ENCODE measurements at regions not wholly inside any gene's neighbourhood (a gene's known extent, or its start where the extent isn't known, plus 50 kb on each side); places are given as distances from the start of the nearest gene placed in this dataset.

- Mint-ChIP-seq H3K27ac (no peak overlapping the region), H3K9me3 (ENCODE audit: insufficient read depth) (no peaks in the 10 kb centered on the region), H3K4me1 (no peaks in the 10 kb centered on the region), H3K4me3 (no peak overlapping the region), H3K27me3 (peaks cover 6% of the 10 kb centered on the region)
- TF ChIP-seq EZH2 (IDR thresholded peaks at IDR 0.05; ENCODE audit: borderline replicate concordance, insufficient read depth, low read depth, low read length, poor library complexity, severe bottlenecking) (no peak), CTCF (IDR thresholded peaks at IDR 0.05) (no peak)
- no peaks in the 10 kb centered on the region for H3K4me1 ChIP-seq (ENCODE audit: control insufficient read depth in 2 of 2, insufficient read depth in 2 of 2, low read length in 2 of 2)
- no peaks in the 10 kb centered on the region for H3K9me3 ChIP-seq (ENCODE audit: control extremely low read depth in 1 of 3, control insufficient read depth in 2 of 3, insufficient read depth in 1 of 3, low read length in 2 of 3)
- ChIA-PET CTCF (no interaction called here), POLR2A (no interaction called here)
- WGBS (ENCODE audit: insufficient coverage), result no CpG with 5 or more reads among the region's 3 CpGs
- H3K79me2 ChIP-seq (ENCODE audit: control insufficient read depth, insufficient read depth, low read length), result no peaks in the 10 kb centered on the region
- ATAC-seq (ENCODE audit: low read depth) (no peak), DNase-seq (no peak)
- H3K9ac ChIP-seq (ENCODE audit: low read length), result no peak overlapping the region
- H4K20me1 ChIP-seq (ENCODE audit: control insufficient read depth, insufficient read depth, low read length, poor library complexity, severe bottlenecking), result no peaks in the 10 kb centered on the region
- no peaks in the 10 kb centered on the region for H3K27me3 ChIP-seq (replicated peaks in 1 of 4; ENCODE audit: control extremely low read depth in 1 of 4, control insufficient read depth in 3 of 4, insufficient read depth in 4 of 4, low read length in 3 of 4)
- no peak overlapping the region for H2AFZ ChIP-seq (ENCODE audit: insufficient read depth, low read depth, low read length, poor library complexity, severe bottlenecking)
- intact Hi-C loops (cut with micrococcal nuclease), result no loop called here
- H3K4me2 ChIP-seq (replicated peaks; ENCODE audit: low read depth, low read length, poor library complexity, severe bottlenecking), result no peak overlapping the region
- H3K4me3 ChIP-seq (ENCODE audit: control extremely low read depth in 1 of 5, extremely low read depth in 1 of 5, insufficient read depth in 1 of 5, low read depth in 2 of 5, low read length in 4 of 5), result no peak overlapping the region
- H3K27ac ChIP-seq (ENCODE audit: low read length in 2 of 2), result no peak overlapping the region
- H3K36me3 ChIP-seq (replicated peaks in 1 of 2; ENCODE audit: control extremely low read depth in 1 of 2, control insufficient read depth in 1 of 2, extremely low read depth in 1 of 2, insufficient read depth in 2 of 2, low read length in 1 of 2), result no peaks in the 10 kb centered on the region
These were observed 419.7 kb downstream of the ATP23 start for GRCh38 chr12:58361056-58361455.

DNA sequence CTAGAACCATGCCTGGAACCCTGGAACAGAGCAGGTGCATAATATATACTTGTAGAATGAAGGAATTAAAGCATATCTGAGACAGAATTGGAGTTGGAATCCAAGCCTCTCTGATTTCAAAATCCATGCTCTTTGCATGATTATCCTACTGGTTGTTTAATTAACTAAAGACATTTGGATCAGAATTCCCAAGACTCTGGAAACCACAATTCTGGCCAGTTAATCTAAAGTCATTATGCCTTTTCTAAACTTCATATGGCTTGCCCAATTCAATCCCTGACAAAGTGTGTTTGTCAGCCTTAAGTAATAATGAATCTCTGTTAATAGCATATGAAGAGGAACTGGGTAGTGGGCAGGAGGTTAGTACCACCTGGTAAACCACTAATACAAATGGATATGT, 422.6 kb downstream of the ATP23 start:
- Histone ChIP-seq H3K4me1 (ENCODE audit: control insufficient read depth in 2 of 2, insufficient read depth in 2 of 2, low read length in 2 of 2) (no peaks in the 10 kb centered on the region), H3K9me3 (ENCODE audit: control extremely low read depth in 1 of 3, control insufficient read depth in 2 of 3, insufficient read depth in 1 of 3, low read length in 2 of 3) (no peaks in the 10 kb centered on the region), H3K27me3 (replicated peaks in 1 of 4; ENCODE audit: control extremely low read depth in 1 of 4, control insufficient read depth in 3 of 4, insufficient read depth in 4 of 4, low read length in 3 of 4) (no peaks in the 10 kb centered on the region), H4K20me1 (ENCODE audit: control insufficient read depth, insufficient read depth, low read length, poor library complexity, severe bottlenecking) (no peaks in the 10 kb centered on the region), H2AFZ (ENCODE audit: insufficient read depth, low read depth, low read length, poor library complexity, severe bottlenecking) (no peak overlapping the region), H3K4me3 (ENCODE audit: control extremely low read depth in 1 of 5, extremely low read depth in 1 of 5, insufficient read depth in 1 of 5, low read depth in 2 of 5, low read length in 4 of 5) (no peak overlapping the region), H3K9ac (ENCODE audit: low read length) (no peak overlapping the region), H3K36me3 (replicated peaks in 1 of 2; ENCODE audit: control extremely low read depth in 1 of 2, control insufficient read depth in 1 of 2, extremely low read depth in 1 of 2, insufficient read depth in 2 of 2, low read length in 1 of 2) (no peaks in the 10 kb centered on the region), H3K79me2 (ENCODE audit: control insufficient read depth, insufficient read depth, low read length) (no peaks in the 10 kb centered on the region), H3K27ac (ENCODE audit: low read length in 2 of 2) (no peak overlapping the region), H3K4me2 (replicated peaks; ENCODE audit: low read depth, low read length, poor library complexity, severe bottlenecking) (no peak overlapping the region)
- POLR2A ChIA-PET, result no interaction called here
- TF ChIP-seq CTCF (IDR thresholded peaks at IDR 0.05), result no peak
- TF ChIP-seq EZH2 (IDR thresholded peaks at IDR 0.05; ENCODE audit: borderline replicate concordance, insufficient read depth, low read depth, low read length, poor library complexity, severe bottlenecking), result no peak
- ATAC-seq (ENCODE audit: low read depth), result no peak
- intact Hi-C loops (cut with micrococcal nuclease), result no loop called here
- H3K27me3 Mint-ChIP-seq, result no peaks in the 10 kb centered on the region
- no peak overlapping the region for H3K27ac Mint-ChIP-seq
- no peaks in the 10 kb centered on the region for H3K4me1 Mint-ChIP-seq
- CTCF ChIA-PET, result no interaction called here
- no peaks in the 10 kb centered on the region for H3K9me3 Mint-ChIP-seq (ENCODE audit: insufficient read depth)
- H3K4me3 Mint-ChIP-seq, result no peak overlapping the region
- no peak for DNase-seq

Data from B cell (primary cell).